ENCODE measurements at regions not wholly inside any gene's neighbourhood (a gene's known extent, or its start where the extent isn't known, plus 50 kb on each side); places are given as distances from the start of the nearest gene placed in this dataset.
"Not testable (repeated sequence)": the region's sequence is repeated elsewhere in the genome, so short reads cannot be mapped to it uniquely, and the experiment has no call there.

DNA sequence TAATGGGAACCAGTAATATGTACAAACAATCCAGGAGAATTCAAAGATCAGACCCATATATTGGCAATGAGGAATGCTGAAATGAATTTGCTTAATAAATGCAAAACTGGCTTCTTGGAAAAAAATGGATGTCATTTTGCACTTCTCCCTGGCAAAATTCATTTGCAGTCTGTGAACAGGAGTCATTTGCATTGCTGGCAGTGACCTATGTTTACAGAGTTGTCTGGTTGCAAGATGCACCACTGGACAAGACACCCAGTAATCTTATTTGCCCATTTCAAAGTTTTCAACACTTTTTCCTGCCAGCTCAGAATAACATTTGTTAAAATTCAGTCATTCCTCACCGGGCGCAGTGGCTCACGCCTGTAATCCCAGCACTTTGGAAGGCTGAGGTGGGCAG lies 123.5 kb upstream of the KCNAB1 start:
- dilution Hi-C loops (cut with MboI; ENCODE audit: extremely low pct_ligation_motif_present, low sequenced_read_pairs) (no loop called here), intact Hi-C loops (cut with micrococcal nuclease) (loop anchor here (5.0 kb wide), 2 partner anchors 1140 to 1200 kb away; no protein-coding TSS in a partner anchor)
- Histone ChIP-seq H3K9me1 (replicated peaks; ENCODE audit: control insufficient read depth, extremely low read depth, insufficient read depth, low read length) (no peaks in the 10 kb centered on the region), H3K4me2 (ENCODE audit: insufficient read depth, low read length) (no peak overlapping the region), H4K20me1 (replicated peaks; ENCODE audit: control insufficient read depth, extremely low read depth, insufficient read depth, low read length) (no peaks in the 10 kb centered on the region), H3K36me3 (ENCODE audit: control insufficient read depth in 2 of 2, extremely low read depth in 1 of 2, insufficient read depth in 2 of 2, low read length in 2 of 2) (no peaks in the 10 kb centered on the region), H3K9me3 (replicated peaks; ENCODE audit: control insufficient read depth, insufficient read depth, low read length) (no peaks in the 10 kb centered on the region), H3K4me1 (ENCODE audit: control insufficient read depth, extremely low read depth, insufficient read depth, low read length) (no peaks in the 10 kb centered on the region), H3K4me3 (replicated peaks in 1 of 3; ENCODE audit: insufficient read depth in 1 of 3, low read depth in 1 of 3, low read length in 3 of 3) (no peak overlapping the region), H3K27me3 (ENCODE audit: control insufficient read depth in 2 of 2, insufficient read depth in 2 of 2, low read length in 2 of 2) (peaks cover 0 to 2% of the 10 kb centered on the region in 2 experiments), H3K9ac (replicated peaks; ENCODE audit: extremely low read depth, insufficient read depth, low read length) (no peak overlapping the region), H3K27ac (ENCODE audit: insufficient read depth, low read depth, low read length) (no peak overlapping the region), H3K79me2 (ENCODE audit: control insufficient read depth, insufficient read depth, low read length) (no peaks in the 10 kb centered on the region), H2AFZ (ENCODE audit: low read depth, low read length) (no peak overlapping the region)
- FAIRE-seq = no peak
- ChIA-PET CTCF (no interaction called here), POLR2A (no interaction called here)
- BruUV-seq (replicated peaks) = no TSS peak
- no peak for DNase-seq (ENCODE audit: low read depth, low spot score)
- TF ChIP-seq MAX (IDR thresholded peaks at IDR 0.05; ENCODE audit: insufficient read depth, insufficient read length) = no peak

DNA sequence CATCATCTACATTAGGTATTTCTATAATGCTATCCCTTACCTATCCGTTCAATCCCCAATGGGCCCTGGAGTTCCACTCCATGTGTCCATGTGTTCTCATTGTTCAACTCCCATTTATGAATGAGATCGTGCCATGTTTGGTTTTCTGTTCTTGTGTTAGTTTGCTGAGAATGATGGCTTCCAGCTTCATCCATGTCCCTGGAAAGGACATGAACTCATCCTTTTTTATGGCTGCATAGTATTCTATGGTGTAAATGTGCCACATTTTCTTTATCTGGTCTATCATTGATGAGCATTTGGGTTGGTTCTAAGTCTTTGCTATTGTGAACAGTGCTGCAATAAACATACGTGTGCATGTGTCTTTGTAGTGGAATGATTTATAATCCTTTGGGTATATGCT lies 122.2 kb upstream of the KCNAB1 start:
- H3K9ac ChIP-seq (replicated peaks; ENCODE audit: extremely low read depth, insufficient read depth, low read length); H4K20me1 ChIP-seq (replicated peaks; ENCODE audit: control insufficient read depth, extremely low read depth, insufficient read depth, low read length); dilution Hi-C loops (cut with MboI; ENCODE audit: extremely low pct_ligation_motif_present, low sequenced_read_pairs); H2AFZ ChIP-seq (ENCODE audit: low read depth, low read length); H3K4me1 ChIP-seq (ENCODE audit: control insufficient read depth, extremely low read depth, insufficient read depth, low read length); CTCF ChIA-PET; FAIRE-seq; POLR2A ChIA-PET; H3K27me3 ChIP-seq (ENCODE audit: control insufficient read depth in 2 of 2, insufficient read depth in 2 of 2, low read length in 2 of 2); H3K36me3 ChIP-seq (ENCODE audit: control insufficient read depth in 2 of 2, extremely low read depth in 1 of 2, insufficient read depth in 2 of 2, low read length in 2 of 2); H3K9me3 ChIP-seq (replicated peaks; ENCODE audit: control insufficient read depth, insufficient read depth, low read length); BruUV-seq (replicated peaks); H3K4me2 ChIP-seq (ENCODE audit: insufficient read depth, low read length); H3K4me3 ChIP-seq (replicated peaks in 1 of 3; ENCODE audit: insufficient read depth in 1 of 3, low read depth in 1 of 3, low read length in 3 of 3); H3K9me1 ChIP-seq (replicated peaks; ENCODE audit: control insufficient read depth, extremely low read depth, insufficient read depth, low read length); DNase-seq (ENCODE audit: low read depth, low spot score); H3K27ac ChIP-seq (ENCODE audit: insufficient read depth, low read depth, low read length); H3K79me2 ChIP-seq (ENCODE audit: control insufficient read depth, insufficient read depth, low read length): not testable (repeated sequence)
- intact Hi-C loops (cut with micrococcal nuclease) = loop anchor here (5.0 kb wide), 2 partner anchors 1139 to 1199 kb away; no protein-coding TSS in a partner anchor

All from endothelial cell of umbilical vein (primary cell).